HEK293 (cell line): ENCODE measurements at regions not wholly inside any gene's neighbourhood (a gene's known extent, or its start where the extent isn't known, plus 50 kb on each side); places are given as distances from the start of the nearest gene placed in this dataset.

Source experiments
- CTCF ChIA-PET: fragments of 350-600 bp; formaldehyde crosslinking; extraction: SDS; loops from one replicate; lab custom pipeline; 2021; ENCODE audit warnings: antibody characterized with exemption; lab: Yijun Ruan, JAX
- POLR2A ChIA-PET: fragments of 300-600 bp; formaldehyde crosslinking; extraction: SDS; loops from one replicate; lab custom pipeline; 2020; ENCODE audit warnings: antibody characterized with exemption, inconsistent platforms; lab: Yijun Ruan, JAX
- H3K27ac ChIP-seq: fragments of 200-500 bp; sonication (Bioruptor generic); 2 replicates; pipeline ENCODE4 v1.5.1; 2014; ENCODE audit warnings: low read depth, low read length, control low read depth, inconsistent platforms; ENCODE audit errors: extremely low read depth
- H3K36me3 ChIP-seq, 2 experiments: fragments of 200-500 bp in 1 of 2; sonication (Bioruptor generic) in 1 of 2; 1 replicate in 1 of 2; 2 replicates in 1 of 2; pipeline ENCODE4 v1.5.1; 2014 to 2017; ENCODE audit warnings: inconsistent platforms in 2 of 2, low read length in 2 of 2; ENCODE audit not compliant: control insufficient read depth in 2 of 2, insufficient read depth in 1 of 2
- H3K4me1 ChIP-seq: fragments of 200-500 bp; sonication (Bioruptor generic); 2 replicates; pipeline ENCODE4 v1.5.1; 2014; ENCODE audit warnings: mild to moderate bottlenecking, low read length, inconsistent platforms; ENCODE audit not compliant: control insufficient read depth, insufficient read depth
- H3K4me3 ChIP-seq: 2 replicates; pipeline ENCODE4 v1.5.1; 2011; ENCODE audit warnings: low read depth, mild to moderate bottlenecking, control low read depth, low read length, moderate library complexity
- H3K9me3 ChIP-seq: fragments of 200-500 bp; sonication (Bioruptor generic); 2 replicates; pipeline ENCODE4 v1.5.1; 2014; ENCODE audit warnings: low read depth, low read length, inconsistent platforms; ENCODE audit not compliant: control insufficient read depth, insufficient read depth
- BCL11A ChIP-seq: fragments of 450-650 bp; formaldehyde crosslinking; IDR thresholded peaks from 2 replicates; pipeline ENCODE4 v1.5.1; 2016; ENCODE audit warnings: low read depth, missing biosample characterization, missing genetic modification characterization
- EGR2 ChIP-seq: fragments of 450-650 bp; formaldehyde crosslinking; IDR thresholded peaks from 2 replicates; pipeline ENCODE4 v1.5.1; 2016; ENCODE audit warnings: low read depth, missing biosample characterization, missing genetic modification characterization
- GLI4 ChIP-seq: fragments of 450-650 bp; formaldehyde crosslinking; IDR thresholded peaks from 2 replicates; pipeline ENCODE4 v1.5.1; 2016; ENCODE audit warnings: missing biosample characterization, missing genetic modification characterization
- KLF16 ChIP-seq: fragments of 450-650 bp; formaldehyde crosslinking; IDR thresholded peaks from 2 replicates; pipeline ENCODE4 v1.5.1; 2017; ENCODE audit warnings: missing biosample characterization, missing genetic modification characterization
- KLF7 ChIP-seq: fragments of 450-650 bp; formaldehyde crosslinking; IDR thresholded peaks from 2 replicates; pipeline ENCODE4 v1.5.1; 2016; ENCODE audit warnings: missing biosample characterization, missing genetic modification characterization, borderline replicate concordance
- YY1 ChIP-seq: fragments of 450-650 bp; formaldehyde crosslinking; IDR thresholded peaks from 2 replicates; pipeline ENCODE4 v1.5.1; 2018; ENCODE audit warnings: missing biosample characterization, missing genetic modification characterization
- ZBTB1 ChIP-seq: fragments of 450-650 bp; formaldehyde crosslinking; IDR thresholded peaks from 2 replicates; pipeline ENCODE4 v1.5.1; 2016; ENCODE audit warnings: missing biosample characterization, missing genetic modification characterization
- ZFP3 ChIP-seq: fragments of 450-650 bp; formaldehyde crosslinking; IDR thresholded peaks from 2 replicates; pipeline ENCODE4 v1.5.1; 2016; ENCODE audit warnings: low read depth, missing biosample characterization, missing genetic modification characterization
- ZNF140 ChIP-seq: fragments of 450-650 bp; formaldehyde crosslinking; IDR thresholded peaks from 2 replicates; pipeline ENCODE4 v1.5.1; 2016; ENCODE audit warnings: missing biosample characterization, missing genetic modification characterization
- ZNF174 ChIP-seq: fragments of 450-650 bp; formaldehyde crosslinking; IDR thresholded peaks from 2 replicates; pipeline ENCODE4 v1.5.0; 2017; ENCODE audit warnings: missing biosample characterization, mild to moderate bottlenecking, missing genetic modification characterization
- ZNF211 ChIP-seq: fragments of 450-650 bp; formaldehyde crosslinking; IDR thresholded peaks from 2 replicates; pipeline ENCODE4 v1.5.1; 2016; ENCODE audit warnings: low read depth, missing biosample characterization, missing genetic modification characterization
- ZNF23 ChIP-seq: fragments of 450-650 bp; formaldehyde crosslinking; IDR thresholded peaks from 2 replicates; pipeline ENCODE4 v1.5.1; 2016; ENCODE audit warnings: missing biosample characterization, missing genetic modification characterization, borderline replicate concordance
- ZNF416 ChIP-seq: fragments of 450-650 bp; formaldehyde crosslinking; IDR thresholded peaks from 2 replicates; pipeline ENCODE4 v1.5.1; 2016; ENCODE audit warnings: missing biosample characterization, missing genetic modification characterization
- ZNF549 ChIP-seq: fragments of 450-650 bp; IDR thresholded peaks from 2 replicates; pipeline ENCODE4 v1.5.1; 2018; ENCODE audit warnings: missing biosample characterization, missing genetic modification characterization, mild to moderate bottlenecking, inconsistent platforms, moderate library complexity
- ZNF560 ChIP-seq: fragments of 450-650 bp; formaldehyde crosslinking; IDR thresholded peaks from 2 replicates; pipeline ENCODE4 v1.5.1; 2017; ENCODE audit warnings: missing biosample characterization, missing genetic modification characterization, borderline replicate concordance
- ZNF596 ChIP-seq: fragments of 450-650 bp; IDR thresholded peaks from 2 replicates; pipeline ENCODE4 v1.5.0; 2018; ENCODE audit warnings: missing biosample characterization, mild to moderate bottlenecking, missing genetic modification characterization, moderate library complexity
- ZNF677 ChIP-seq: fragments of 450-650 bp; IDR thresholded peaks from 2 replicates; pipeline ENCODE4 v1.5.0; 2018; ENCODE audit warnings: missing biosample characterization, mild to moderate bottlenecking, missing genetic modification characterization, moderate library complexity
- ZNF76 ChIP-seq: fragments of 450-650 bp; formaldehyde crosslinking; IDR thresholded peaks from 2 replicates; pipeline ENCODE4; 2016; ENCODE audit warnings: low read depth, missing biosample characterization, missing genetic modification characterization, borderline replicate concordance
- ZNF830 ChIP-seq: fragments of 450-650 bp; IDR thresholded peaks from 2 replicates; pipeline ENCODE4 v1.5.0; 2018; ENCODE audit warnings: missing biosample characterization, missing genetic modification characterization, low read depth, mild to moderate bottlenecking, moderate library complexity
- ZSCAN23 ChIP-seq: fragments of 450-650 bp; formaldehyde crosslinking; IDR thresholded peaks from 2 replicates; pipeline ENCODE4 v1.5.1; 2016; ENCODE audit warnings: missing biosample characterization, missing genetic modification characterization
- TF ChIP-seq, protein P1 (sequence below): sonication (generic); formaldehyde crosslinking; IDR thresholded peaks from 2 replicates; pipeline ENCODE4 v1.8.1; 2022; ENCODE audit warnings: mild to moderate bottlenecking, moderate library complexity, missing genetic modification reagents
- TF ChIP-seq, protein P2 (sequence below): fragments of 450-650 bp; formaldehyde crosslinking; IDR thresholded peaks from 2 replicates; pipeline ENCODE4 v1.5.1; 2016; ENCODE audit warnings: missing biosample characterization, missing genetic modification characterization
- TF ChIP-seq, protein P3 (sequence below): fragments of 450-650 bp; formaldehyde crosslinking; IDR thresholded peaks from 2 replicates; pipeline ENCODE4 v1.5.1; 2016; ENCODE audit warnings: missing biosample characterization, missing genetic modification characterization, low read depth
- TF ChIP-seq, protein P4 (sequence below): fragments of 450-650 bp; formaldehyde crosslinking; IDR thresholded peaks from 2 replicates; pipeline ENCODE4 v1.5.1; 2016; ENCODE audit warnings: missing biosample characterization, missing genetic modification characterization
- TF ChIP-seq, protein P5 (sequence below): fragments of 450-650 bp; formaldehyde crosslinking; conservative IDR thresholded peaks from 2 replicates; pipeline ENCODE4 v1.5.1; 2016; ENCODE audit warnings: low read depth, missing biosample characterization, missing genetic modification characterization

DNA sequence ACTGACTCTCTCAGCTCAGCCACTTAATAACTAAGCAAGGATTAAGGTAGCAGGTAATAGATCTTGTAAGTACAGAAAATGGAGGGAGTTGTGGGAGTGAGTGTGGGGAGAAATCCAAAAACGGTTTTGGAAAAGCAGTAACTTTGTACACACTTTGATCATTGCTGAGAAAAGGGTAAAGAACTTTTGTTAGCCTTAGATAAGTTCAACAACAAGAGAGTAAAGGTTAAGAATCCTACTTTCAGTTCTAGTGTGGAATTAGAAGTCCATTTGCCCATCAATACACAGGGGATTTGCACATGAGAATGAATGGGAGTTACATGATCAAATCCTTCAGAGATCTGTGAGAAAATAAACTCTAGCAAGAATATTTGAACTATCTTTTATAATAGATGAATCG lies 528.7 kb downstream of the SOX2 start (continued):
- TF ChIP-seq ZNF211 (tag by site-specific recombination) (no peak), ZNF76 (no peak), ZNF596 (tag by site-specific recombination) (no peak), KLF7 (tag by site-specific recombination) (no peak), ZNF140 (tag by site-specific recombination) (no peak), EGR2 (tag by site-specific recombination) (no peak), ZNF677 (tag by site-specific recombination) (no peak), ZNF174 (tag by site-specific recombination) (no peak), BCL11A (no peak)
- TF ChIP-seq, protein P1, sequence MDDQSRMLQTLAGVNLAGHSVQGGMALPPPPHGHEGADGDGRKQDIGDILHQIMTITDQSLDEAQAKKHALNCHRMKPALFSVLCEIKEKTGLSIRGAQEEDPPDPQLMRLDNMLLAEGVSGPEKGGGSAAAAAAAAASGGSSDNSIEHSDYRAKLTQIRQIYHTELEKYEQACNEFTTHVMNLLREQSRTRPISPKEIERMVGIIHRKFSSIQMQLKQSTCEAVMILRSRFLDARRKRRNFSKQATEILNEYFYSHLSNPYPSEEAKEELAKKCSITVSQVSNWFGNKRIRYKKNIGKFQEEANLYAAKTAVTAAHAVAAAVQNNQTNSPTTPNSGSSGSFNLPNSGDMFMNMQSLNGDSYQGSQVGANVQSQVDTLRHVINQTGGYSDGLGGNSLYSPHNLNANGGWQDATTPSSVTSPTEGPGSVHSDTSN (CRISPR knock-in tag) = no peak
- TF ChIP-seq, protein P2, sequence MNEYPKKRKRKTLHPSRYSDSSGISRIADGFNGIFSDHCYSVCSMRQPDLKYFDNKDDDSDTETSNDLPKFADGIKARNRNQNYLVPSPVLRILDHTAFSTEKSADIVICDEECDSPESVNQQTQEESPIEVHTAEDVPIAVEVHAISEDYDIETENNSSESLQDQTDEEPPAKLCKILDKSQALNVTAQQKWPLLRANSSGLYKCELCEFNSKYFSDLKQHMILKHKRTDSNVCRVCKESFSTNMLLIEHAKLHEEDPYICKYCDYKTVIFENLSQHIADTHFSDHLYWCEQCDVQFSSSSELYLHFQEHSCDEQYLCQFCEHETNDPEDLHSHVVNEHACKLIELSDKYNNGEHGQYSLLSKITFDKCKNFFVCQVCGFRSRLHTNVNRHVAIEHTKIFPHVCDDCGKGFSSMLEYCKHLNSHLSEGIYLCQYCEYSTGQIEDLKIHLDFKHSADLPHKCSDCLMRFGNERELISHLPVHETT (tag by site-specific recombination) = no peak

DNA sequence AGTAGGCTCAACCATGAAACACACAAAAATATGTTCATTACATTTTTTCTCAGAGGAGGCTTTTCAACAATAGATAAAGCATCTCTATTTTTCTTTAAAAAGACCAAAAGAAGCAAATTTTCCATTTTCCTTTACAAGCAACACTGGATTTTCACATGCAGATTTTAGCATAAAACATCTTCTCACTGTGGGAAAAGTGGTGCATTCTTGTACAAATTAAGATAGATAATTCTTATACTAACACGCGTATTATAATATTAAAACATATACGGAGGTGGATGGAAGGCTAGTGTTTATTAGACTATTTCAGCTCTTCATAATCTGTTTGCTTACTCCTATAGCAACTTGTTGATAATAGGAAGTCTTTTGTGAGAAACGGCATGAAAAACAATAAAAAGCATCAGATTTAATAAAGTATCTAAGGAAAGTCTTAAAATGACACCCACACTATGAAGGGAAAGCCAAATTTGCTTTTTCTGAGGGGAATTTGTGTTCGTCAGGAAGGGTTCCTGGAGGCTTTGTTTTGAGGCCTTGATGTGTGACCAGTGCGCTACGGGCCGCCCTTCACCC lies 529.6 kb downstream of the SOX2 start:
- ChIA-PET POLR2A (no interaction called here), CTCF (interaction anchor here (0.7 kb wide), 1 partner anchor 206 kb away, joined by 3 read pairs; no protein-coding TSS in a partner anchor)
- no peaks in the 10 kb centered on the region for H3K36me3 ChIP-seq
- H3K9me3 ChIP-seq = no peaks in the 10 kb centered on the region
- no peak overlapping the region for H3K4me3 ChIP-seq
- no peaks in the 10 kb centered on the region for H3K4me1 ChIP-seq
- no peak overlapping the region for H3K27ac ChIP-seq
- TF ChIP-seq, protein P3, sequence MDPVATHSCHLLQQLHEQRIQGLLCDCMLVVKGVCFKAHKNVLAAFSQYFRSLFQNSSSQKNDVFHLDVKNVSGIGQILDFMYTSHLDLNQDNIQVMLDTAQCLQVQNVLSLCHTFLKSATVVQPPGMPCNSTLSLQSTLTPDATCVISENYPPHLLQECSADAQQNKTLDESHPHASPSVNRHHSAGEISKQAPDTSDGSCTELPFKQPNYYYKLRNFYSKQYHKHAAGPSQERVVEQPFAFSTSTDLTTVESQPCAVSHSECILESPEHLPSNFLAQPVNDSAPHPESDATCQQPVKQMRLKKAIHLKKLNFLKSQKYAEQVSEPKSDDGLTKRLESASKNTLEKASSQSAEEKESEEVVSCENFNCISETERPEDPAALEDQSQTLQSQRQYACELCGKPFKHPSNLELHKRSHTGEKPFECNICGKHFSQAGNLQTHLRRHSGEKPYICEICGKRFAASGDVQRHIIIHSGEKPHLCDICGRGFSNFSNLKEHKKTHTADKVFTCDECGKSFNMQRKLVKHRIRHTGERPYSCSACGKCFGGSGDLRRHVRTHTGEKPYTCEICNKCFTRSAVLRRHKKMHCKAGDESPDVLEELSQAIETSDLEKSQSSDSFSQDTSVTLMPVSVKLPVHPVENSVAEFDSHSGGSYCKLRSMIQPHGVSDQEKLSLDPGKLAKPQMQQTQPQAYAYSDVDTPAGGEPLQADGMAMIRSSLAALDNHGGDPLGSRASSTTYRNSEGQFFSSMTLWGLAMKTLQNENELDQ (tag by site-specific recombination) = no peak
- no peak for TF ChIP-seq ZNF560 (tag by site-specific recombination)
- TF ChIP-seq ZBTB1 (tag by site-specific recombination) = no peak
- no peak for TF ChIP-seq ZNF830 (tag by site-specific recombination)
- no peak for TF ChIP-seq ZNF416
- no peak for TF ChIP-seq GLI4
- TF ChIP-seq, protein P4, sequence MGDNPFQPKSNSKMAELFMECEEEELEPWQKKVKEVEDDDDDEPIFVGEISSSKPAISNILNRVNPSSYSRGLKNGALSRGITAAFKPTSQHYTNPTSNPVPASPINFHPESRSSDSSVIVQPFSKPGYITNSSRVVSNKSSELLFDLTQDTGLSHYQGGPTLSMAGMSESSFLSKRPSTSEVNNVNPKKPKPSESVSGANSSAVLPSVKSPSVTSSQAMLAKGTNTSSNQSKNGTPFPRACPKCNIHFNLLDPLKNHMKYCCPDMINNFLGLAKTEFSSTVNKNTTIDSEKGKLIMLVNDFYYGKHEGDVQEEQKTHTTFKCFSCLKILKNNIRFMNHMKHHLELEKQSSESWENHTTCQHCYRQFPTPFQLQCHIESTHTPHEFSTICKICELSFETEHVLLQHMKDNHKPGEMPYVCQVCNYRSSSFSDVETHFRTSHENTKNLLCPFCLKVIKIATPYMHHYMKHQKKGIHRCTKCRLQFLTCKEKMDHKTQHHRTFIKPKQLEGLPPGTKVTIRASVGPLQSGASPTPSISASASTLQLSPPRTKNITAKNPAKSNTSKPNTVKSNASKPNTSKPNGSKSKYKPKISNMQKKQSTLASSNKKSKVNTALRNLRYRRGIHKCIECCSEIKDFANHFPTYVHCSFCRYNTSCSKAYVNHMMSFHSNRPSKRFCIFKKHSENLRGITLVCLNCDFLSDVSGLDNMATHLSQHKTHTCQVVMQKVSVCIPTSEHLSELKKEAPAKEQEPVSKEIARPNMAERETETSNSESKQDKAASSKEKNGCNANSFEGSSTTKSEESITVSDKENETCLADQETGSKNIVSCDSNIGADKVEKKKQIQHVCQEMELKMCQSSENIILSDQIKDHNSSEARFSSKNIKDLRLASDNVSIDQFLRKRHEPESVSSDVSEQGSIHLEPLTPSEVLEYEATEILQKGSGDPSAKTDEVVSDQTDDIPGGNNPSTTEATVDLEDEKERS (tag by site-specific recombination) = no peak
- no peak for TF ChIP-seq ZNF23 (tag by site-specific recombination)
- TF ChIP-seq ZNF549 (tag by site-specific recombination) = no peak
- no peak for TF ChIP-seq ZFP3
- TF ChIP-seq ZNF140 (tag by site-specific recombination) = no peak
- TF ChIP-seq, protein P5, sequence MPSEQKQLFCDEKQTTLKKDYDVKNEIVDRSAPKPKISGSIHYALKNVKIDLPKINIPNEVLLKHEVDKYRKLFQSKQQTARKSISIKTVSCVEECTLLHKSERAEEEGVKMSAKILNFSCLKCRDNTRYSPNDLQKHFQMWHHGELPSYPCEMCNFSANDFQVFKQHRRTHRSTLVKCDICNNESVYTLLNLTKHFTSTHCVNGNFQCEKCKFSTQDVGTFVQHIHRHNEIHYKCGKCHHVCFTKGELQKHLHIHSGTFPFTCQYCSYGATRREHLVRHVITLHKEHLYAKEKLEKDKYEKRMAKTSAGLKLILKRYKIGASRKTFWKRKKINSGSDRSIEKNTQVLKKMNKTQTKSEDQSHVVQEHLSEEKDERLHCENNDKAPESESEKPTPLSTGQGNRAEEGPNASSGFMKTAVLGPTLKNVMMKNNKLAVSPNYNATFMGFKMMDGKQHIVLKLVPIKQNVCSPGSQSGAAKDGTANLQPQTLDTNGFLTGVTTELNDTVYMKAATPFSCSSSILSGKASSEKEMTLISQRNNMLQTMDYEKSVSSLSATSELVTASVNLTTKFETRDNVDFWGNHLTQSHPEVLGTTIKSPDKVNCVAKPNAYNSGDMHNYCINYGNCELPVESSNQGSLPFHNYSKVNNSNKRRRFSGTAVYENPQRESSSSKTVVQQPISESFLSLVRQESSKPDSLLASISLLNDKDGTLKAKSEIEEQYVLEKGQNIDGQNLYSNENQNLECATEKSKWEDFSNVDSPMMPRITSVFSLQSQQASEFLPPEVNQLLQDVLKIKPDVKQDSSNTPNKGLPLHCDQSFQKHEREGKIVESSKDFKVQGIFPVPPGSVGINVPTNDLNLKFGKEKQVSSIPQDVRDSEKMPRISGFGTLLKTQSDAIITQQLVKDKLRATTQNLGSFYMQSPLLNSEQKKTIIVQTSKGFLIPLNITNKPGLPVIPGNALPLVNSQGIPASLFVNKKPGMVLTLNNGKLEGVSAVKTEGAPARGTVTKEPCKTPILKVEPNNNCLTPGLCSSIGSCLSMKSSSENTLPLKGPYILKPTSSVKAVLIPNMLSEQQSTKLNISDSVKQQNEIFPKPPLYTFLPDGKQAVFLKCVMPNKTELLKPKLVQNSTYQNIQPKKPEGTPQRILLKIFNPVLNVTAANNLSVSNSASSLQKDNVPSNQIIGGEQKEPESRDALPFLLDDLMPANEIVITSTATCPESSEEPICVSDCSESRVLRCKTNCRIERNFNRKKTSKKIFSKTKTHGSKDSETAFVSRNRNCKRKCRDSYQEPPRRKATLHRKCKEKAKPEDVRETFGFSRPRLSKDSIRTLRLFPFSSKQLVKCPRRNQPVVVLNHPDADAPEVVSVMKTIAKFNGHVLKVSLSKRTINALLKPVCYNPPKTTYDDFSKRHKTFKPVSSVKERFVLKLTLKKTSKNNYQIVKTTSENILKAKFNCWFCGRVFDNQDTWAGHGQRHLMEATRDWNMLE (tag by site-specific recombination) = no peak
- no peak for TF ChIP-seq YY1 (tag by site-specific recombination)
- TF ChIP-seq KLF16 (tag by site-specific recombination) = no peak
- TF ChIP-seq ZSCAN23 (tag by site-specific recombination) = no peak
